ENCODE measurements at regions not wholly inside any gene's neighbourhood (a gene's known extent, or its start where the extent isn't known, plus 50 kb on each side); places are given as distances from the start of the nearest gene placed in this dataset.

DNA sequence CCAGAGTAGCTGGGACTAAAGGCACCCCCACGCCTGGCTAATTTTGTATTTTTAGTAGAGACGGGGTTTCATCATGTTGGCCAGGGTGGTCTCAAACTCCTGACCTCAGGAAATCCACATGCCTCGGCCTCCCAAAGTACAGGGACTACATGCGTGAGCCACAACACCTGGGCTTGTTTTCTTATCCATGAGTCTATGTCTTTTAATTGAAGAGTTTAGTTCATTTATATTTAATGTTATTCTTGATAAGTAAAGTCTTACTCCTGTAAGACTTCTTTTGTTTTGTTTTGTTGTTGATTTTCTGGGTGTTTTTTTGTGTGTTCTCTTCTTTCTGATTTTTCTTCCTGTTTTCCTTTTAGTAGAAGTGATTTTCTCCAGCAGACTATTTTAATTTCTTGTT lies 621.0 kb downstream of the LTN1 start:
- no peak for DNase-seq

DNA sequence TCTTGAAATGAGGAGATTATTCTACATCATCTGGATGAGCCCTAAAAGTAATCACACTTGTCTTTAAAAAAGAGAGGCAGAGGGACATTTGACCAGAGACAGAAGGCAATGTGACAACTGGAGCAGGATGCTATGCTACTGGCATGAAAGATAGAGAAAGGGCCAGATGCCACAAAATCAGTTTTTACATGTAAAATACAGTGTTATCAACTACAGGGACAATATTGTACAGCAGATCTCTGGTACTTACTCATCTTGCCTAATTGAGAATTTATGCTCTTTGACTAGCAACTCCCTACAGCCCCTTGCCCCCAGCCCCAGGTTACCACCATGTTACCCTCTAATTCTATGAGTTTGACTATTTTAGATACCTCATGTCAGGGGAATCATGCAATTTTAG lies 633.4 kb downstream of the LTN1 start:
- no peak for DNase-seq

DNA sequence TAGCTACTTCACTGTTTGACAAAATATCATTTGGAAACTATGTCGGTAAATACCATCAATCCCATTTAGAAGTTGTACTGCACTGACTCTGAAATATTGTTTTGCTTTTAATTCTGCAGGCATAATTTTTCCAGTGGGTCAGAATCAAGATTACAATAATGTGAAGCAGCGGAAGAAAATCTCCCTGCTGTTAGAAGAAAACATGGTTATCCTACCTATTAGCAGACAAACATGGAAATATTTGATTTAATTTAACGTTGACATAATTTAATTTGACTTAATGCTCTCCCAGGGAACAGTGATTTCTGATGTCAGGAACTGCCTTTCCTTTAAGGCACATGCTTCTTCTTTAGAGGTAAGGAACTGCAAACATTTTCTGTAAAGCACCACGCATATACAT lies 634.0 kb downstream of the LTN1 start:
- no peak for DNase-seq

DNA sequence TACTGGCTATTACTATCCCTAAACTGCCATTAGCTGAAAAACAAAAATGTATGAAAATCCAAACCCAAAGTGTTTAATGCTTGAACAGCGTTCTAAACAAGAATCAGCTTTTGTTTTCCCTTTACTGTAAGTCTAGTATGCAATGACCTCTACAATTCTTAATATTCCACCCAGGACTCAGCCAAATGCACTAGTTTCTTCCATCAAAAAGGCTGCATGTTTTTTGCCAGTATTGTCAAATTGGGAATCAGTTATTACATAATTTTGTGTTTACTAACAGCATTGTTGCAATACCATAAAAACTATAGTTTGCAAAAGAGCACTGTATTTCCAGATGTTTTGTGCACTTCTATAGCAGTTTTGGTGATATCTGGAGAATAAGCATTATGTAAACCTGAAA lies 634.5 kb downstream of the LTN1 start:
- no peak for DNase-seq

DNA sequence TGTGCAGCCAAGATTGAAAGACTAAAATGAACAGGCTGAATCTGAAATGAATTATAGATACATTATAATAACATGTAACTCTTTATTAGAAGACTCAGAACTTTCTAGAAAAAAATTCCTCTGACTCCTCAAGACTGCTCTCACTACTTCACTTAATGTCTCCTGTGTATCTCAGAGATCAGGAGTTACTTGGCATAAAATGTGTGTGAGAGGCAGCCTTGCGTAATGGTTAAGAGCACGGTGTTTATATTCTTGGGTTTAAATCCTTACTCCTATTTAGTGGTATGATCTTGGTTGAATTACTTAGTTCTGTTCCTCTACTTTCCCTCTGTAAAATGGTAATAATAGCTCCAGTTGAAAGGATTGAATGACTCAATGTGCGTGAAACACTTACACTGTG lies 634.9 kb downstream of the LTN1 start:
- DNase-seq = no peak

DNA sequence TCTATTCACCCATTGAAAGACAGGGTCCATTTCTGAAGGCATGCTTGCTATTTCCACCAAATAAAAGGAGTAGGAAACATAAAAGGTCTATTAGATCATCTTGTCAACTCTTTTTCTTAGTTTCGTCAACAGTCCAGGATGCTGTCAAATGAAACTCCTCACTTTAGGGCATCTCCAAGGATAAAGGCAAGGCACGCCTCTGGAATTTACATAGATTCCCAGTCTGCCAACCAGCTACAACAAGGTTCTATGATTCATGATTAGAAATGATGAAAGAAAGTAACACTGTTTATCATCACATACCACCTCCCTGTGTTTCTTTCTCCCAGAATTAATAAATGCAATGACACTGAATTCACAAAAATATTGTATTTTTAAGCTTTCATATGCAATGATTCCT lies 636.3 kb downstream of the LTN1 start:
- no peak for DNase-seq

DNA sequence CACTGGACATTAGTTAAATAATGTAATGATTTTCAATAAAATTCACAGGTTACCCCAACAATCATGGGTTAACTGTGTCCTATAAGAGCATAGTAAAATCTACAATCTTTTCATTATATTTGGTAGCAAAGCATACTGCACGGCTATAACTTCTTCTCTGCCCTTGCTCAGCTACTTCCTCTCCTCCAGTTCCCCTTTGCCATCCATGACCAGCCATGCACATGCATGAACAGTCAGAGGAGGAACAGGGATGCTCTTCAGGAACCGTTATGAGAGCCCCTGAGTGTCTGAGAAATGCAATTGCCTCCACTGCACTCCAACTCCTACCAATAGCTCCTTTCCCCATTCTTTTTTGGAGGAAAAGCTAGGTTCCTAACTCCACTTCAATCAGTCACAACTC lies 646.7 kb downstream of the LTN1 start:
- DNase-seq = no peak

DNA sequence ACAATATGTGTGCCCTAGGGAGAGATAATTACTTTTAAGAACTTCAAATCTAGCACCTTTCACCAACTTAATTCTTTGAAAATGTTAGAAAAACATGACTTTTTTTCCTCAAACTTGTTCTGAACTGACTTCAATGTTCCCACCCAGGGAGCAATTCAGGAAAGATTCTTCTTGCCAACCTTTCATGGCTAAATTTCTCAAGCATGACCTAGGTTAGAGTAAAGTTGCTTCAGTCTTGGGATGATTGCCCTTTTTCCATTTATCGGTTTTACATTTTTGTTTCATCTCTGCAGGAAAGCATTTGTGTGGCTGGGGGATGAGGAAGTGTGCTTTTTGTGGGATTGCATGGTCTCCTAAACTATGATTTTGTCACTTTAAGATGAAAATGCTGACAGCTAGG lies 647.7 kb downstream of the LTN1 start:
- no peak for DNase-seq

DNA sequence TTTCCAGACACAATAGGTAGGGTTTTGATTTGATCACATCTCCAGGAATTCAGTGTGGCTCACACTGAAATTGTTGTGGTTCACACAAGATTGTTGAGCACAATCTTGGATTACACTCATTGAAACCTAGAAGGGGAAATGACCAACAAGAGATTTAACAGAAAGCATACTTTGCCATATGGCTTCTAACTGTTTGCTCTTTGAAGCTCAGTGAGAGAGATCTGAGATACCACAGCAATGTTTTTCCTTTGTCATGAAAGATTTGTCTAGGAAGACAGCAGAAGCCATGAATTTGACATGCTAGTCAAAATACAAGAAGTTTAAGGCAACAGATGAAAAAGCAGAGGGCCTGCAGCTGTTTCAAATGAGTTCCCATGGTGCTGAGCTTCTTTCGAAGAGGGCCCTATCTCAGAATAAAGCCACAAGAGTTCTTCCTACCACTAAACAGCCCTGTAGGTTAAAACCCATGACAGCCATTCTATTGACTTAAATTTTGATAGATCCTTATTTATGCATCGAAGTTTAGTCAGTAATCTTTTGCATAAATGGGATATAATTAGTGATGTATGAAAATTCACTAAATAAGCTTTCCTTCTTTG lies 650.4 kb downstream of the LTN1 start:
- DNase-seq = no peak

DNA sequence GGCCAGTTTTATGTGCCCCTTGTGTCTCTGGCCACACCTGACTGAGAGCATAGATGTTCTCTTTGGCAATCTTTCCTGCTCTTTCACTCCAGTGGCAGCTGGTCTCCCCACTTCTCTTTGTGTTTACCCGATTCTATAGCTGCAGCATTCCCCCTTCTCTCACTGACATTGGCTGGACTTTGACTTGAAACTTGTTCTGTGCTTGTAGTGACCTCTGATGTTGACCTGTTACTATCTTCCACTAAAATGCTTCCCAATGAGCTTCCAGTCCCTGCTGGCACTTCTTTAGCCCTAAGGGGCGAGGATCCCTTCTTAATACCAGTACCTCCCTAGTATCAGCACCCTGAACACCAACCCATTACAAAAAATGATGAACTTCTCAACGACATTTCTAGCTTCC lies 653.3 kb downstream of the LTN1 start:
- DNase-seq = no peak

DNA sequence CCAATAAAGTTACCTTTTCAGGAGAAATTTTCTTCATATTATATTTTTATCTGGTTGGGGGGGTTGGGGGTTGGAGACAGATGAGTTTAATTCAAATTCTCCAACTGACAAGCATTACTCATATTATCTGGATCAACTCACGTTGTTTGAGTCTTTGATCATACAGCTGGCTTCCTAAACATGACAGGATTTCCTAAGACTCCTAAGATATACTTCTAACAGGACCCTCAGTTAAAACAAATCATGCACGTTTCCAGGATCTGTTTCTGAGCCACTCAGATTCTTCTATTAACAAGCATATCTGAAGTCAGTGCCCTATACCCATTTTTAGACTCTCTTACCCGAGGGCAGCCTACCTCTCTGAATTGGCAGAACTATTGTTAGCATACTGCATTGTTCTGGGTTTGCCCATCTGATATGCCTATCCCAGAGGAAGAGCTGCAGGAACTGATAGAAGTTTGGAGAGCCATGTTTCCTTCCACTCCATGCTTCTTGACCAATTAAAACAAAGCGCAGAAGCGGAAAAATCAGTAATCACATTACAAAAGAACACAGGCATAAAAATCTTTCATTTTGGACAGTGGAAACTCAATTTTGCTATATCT lies 653.9 kb downstream of the LTN1 start:
- no peak for DNase-seq

DNA sequence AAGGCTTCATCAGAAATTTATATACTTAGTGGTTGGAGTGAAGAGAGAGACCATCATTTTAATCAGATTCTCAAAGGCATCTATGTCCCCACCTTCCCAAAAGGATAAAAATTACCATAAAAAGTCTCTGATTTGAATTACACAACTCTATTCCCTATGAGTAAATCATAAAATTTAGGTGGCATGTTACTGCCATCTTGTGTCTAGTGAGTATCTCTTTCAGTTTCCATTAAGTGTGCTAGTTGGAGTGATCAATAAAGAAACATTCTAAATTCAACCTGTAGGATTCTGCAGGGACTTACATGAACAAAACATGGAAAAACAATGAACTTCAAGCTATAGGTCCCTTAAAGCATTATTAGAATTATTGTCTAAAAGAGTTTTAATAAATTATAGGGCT lies 655.4 kb downstream of the LTN1 start:
- no peak for DNase-seq

DNA sequence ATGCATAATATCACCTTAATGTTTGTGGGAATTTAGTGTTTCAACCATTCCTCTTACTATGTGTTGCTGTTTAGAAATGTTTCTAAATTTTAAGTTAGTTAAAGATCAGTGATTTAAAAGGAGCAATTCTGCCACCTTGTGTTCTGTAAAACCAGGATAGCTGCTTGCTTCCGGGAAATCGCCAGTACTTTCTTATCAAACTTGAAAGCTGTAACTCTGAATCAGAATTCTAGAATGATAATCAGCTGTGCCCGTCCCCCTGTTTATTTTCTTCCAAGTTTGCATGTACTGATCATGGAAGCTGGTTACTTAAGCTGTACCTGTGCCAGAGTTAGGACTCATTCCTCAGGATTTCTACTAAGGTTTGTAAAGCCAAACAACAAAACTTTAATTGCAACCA lies 656.4 kb downstream of the LTN1 start:
- peak in 10 of 58 donors; percentile 4 to 52 (median 10) for DNase-seq

DNA sequence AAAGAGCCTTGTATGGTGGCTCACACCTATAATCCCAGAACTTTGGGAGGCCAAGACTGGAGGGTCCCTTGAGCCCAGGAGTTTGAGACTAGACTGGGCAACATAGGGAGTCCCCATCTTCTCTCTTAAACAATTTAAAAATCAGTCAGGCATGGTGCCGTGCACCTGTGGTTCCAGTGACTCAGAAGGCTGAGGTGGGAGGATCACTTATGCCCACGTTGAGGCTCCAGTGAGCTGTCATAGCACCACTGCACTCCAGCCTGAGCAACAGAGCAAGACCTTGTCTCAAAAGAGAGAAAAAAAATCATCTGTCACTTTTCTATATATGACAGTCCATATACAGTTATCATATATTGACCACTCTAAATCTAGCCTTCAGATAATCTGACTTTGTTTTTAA lies 658.3 kb downstream of the LTN1 start:
- DNase-seq = no peak

DNA sequence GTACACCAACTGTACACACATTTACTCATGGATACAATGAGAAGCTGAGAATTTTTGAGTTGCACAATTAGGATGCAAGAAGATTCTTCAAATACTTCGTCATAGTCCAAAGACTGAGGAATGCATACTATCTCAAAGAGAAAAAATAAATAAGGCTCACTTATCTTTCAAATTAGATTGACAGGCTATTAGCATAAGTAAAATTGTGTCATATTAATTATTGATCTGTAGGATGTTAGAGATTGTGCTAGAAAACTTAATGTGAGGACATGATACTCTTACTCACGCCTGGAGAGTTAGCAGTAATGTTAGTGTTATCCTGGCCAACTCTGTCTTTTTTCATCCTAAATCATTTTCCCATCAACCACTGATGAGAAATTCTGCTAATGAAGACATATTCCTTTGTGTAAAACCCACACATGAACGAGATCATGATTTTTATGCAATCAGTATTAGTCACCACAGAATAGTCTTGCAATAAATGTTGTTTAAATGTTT lies 659.0 kb downstream of the LTN1 start:
- DNase-seq = no peak

DNA sequence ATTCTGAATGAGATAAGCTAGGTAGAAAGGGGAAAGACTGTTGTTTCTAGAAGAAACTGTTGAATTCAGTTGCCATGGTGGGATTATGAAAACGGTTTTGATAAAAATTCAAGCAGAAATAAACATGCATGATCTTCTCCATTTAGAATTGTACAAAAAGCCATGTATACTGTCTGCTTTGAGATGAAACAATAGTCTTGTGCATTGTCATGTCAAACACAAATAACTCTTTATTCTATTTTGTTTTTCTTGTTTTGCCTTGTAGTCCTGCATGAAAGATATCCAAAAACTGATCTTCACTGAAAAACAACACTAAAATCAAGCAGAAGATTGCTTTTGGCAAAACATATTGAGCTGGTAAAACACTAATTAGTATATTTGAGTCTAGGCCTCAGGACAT lies 659.9 kb downstream of the LTN1 start:
- DNase-seq = peak in 1 of 58 donors; percentile 30

DNA sequence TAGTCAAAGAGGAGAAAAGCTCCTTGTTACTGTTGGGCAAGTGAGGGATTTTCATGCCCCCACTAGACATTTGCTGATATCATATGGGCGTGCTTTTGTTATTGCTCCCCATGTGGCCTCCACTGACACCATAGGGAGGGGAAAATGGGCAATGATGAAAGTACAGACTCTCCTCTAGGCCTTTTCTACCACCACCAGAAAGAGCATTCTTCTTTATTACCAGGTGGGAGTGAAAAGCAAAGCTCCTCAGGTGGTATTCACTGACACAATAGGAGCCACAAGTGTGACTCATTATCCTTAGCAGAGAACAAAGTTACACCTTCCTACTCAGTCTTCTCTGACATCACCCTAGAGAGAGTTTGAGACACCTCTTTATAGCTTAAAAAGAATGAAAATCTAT lies 667.1 kb downstream of the LTN1 start:
- DNase-seq = no peak

DNA sequence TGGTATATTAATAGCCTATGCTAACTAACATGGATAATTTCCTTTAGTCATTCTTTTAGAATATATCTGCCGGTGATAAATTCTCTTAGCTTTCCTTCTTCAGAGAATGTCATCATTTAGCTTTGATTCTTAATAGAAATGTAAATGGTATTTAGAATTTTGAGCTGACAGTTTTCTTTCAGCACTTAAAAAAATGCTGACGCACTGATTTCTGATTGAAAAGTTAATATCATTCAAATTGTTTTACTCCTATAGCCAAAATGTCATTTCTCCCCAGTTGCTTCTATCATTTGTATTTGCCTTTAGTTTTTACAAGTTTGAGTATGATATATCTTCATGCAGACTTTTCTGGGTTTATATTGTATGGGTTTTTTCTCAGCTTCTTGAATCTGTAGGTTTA lies 668.0 kb downstream of the LTN1 start:
- no peak for DNase-seq

DNA sequence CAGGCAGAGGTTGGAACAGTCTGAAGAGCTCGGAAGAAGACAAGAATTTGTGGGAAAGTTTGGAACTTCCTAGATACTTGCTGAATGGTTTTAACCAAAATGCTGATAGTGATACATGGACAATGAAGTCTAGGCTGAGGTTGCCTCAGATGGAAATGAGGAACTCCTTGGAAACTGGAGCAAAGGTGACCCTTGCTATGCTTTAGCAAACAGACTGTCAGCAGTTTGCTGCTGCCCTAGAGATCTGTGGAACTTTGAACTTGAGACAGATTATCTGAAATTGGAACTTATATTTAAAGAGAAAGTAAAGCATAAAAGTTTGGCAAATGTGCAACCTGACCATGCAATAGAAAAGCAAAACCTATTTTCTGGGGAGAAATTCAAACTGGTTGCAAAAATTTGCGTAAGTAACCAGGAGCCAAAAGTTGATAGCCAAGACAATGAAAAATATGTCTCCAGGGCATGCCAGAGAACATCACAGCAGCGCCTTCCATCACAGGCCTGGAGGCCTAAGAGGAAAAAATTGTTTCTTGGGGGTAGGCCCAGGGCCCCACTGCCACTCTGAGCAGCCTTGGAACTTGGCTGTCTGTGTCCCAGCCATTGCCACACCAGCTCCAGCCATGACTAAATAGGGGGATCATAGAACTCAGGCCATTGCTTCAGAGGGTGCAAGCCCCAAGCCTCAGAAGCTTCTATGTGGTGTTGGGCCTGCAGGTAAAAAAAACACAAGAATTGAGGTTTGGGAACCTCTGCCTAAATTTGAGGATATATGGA lies 675.3 kb downstream of the LTN1 start:
- no peak for DNase-seq

DNA sequence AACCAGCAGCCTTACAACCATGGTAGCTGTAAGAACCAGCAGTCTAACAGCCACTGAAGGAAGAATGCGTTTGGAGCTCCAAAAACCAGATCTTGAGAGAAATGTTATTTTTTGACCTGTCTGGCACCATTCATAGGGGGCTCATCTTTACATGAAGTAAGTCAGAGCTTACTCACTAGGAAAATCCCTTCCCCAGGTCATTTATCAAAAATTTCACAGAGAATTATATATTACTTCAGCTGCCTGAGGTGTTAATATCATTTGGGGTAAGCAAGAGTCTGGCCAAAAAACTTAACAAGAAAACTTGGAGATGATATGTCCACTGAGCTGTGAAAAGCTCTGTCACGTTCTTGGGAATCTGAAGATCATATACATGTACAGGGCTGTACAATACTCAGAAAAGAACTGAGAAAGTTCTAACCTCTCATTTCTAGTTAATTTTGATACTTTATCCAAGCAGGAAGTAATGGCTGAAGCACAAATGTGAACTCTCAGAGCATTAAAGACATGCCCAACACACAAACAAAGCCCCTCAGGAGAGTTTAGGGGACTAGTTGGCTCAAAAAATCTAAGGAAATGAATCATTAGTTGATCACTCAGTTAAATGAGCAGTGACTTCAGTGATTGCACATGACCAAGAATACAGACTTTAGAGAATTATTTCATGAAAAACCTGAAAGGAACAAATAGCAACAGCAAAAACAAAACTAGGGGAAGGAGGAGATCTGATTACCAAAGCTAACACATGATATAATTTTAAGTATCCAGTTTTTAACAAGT lies 681.1 kb downstream of the LTN1 start:
- no peak for DNase-seq

DNA sequence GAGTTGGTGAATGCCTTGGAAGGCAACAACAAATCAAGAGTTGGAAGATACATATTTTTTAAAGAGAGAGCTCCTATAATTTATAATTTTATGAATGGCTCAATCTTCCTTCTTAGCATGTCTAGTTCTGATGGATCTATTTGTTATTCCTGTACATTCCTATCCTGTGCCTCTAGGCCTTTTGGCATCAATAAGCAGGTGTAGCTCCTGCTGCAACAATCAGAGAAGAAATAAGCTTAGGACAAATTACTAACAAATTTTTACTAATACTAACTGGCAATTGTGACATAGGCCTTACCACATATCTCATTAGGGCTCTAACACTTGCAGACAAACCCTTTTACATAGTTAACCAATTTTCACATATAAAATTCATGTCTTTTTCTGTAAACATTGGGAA lies 682.0 kb downstream of the LTN1 start:
- no peak for DNase-seq

DNA sequence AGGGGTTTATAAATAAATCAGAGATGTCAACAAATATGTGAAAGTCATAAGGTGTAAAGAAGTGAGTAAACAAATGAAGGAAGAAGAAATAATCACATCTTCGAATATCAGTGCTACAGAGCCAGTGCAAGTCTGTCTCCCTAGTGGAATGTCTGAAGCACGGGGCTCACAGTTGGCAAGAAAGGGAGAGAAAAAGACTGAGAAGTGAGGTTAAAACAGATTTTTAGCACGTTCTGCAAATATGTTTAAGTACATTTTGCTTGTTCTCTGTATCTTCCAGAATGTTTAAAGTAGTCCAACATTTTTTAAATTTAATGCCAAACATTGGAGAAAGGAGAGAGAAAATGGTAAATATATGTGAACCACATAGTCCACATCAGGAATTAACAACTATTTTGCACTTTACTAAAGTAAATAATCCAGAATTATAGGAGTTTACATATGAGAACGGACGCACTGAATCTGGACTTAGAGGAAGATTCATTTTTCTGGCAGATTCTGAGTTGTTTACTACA lies 682.4 kb downstream of the LTN1 start:
- no peak for DNase-seq
